H1 (cell line): ENCODE measurements at regions not wholly inside any gene's neighbourhood (a gene's known extent, or its start where the extent isn't known, plus 50 kb on each side); places are given as distances from the start of the nearest gene placed in this dataset.
"Not testable (repeated sequence)": the region's sequence is repeated elsewhere in the genome, so short reads cannot be mapped to it uniquely, and the experiment has no call there.

Source experiments
- CTCF ChIA-PET: fragments of 300-600 bp; sonication (Branson Sonifier 250); formaldehyde crosslinking; loops from one replicate; lab custom pipeline; 2021; ENCODE audit not compliant: partially characterized antibody; lab: Charles Lee
- POLR2A ChIA-PET: fragments of 300-600 bp; sonication (Branson Sonifier 250); formaldehyde crosslinking; loops from one replicate; lab custom pipeline; 2021; ENCODE audit warnings: inconsistent platforms; ENCODE audit not compliant: partially characterized antibody; lab: Charles Lee
- DNase-seq, 2 experiments: peaks; one replicate each; pipeline versions ENCODE4 v3.0.0 to v3.0.0-alpha.2; 2010 to 2022; ENCODE audit warnings: low spot score in 2 of 2, low read depth in 1 of 2, mixed read lengths in 1 of 2
- FAIRE-seq: peaks from 2 replicates; lab custom pipeline; 2011; peaks lifted over from hg19 to GRCh38; lab: Jason Lieb, UNC
- H2AFZ ChIP-seq: 2 replicates; pipeline ENCODE4 v1.8.1; 2012; ENCODE audit warnings: low read length, inconsistent platforms
- H2AK5ac ChIP-seq: 2 replicates; pipeline ENCODE4 v1.6.1; 2013; ENCODE audit warnings: low read depth, low read length
- H2BK120ac ChIP-seq: replicated peaks from 2 replicates; pipeline ENCODE3; 2013; ENCODE audit warnings: low read depth, low read length, inconsistent platforms
- H2BK12ac ChIP-seq: 2 replicates; pipeline ENCODE4 v1.6.1; 2013; ENCODE audit warnings: low read depth, low read length
- H2BK15ac ChIP-seq: 2 replicates; pipeline ENCODE4 v1.6.1; 2013; ENCODE audit warnings: low read length
- H2BK20ac ChIP-seq: 2 replicates; pipeline ENCODE4 v1.6.1; 2013; ENCODE audit warnings: low read length
- H2BK5ac ChIP-seq: 2 replicates; pipeline ENCODE4 v1.6.1; 2013; ENCODE audit warnings: low read depth, low read length
- H3K14ac ChIP-seq: 2 replicates; pipeline ENCODE4 v1.6.1; 2013; ENCODE audit warnings: inconsistent platforms; ENCODE audit not compliant: insufficient read length
- H3K18ac ChIP-seq: 2 replicates; pipeline ENCODE4 v1.6.1; 2013; ENCODE audit warnings: low read length; ENCODE audit errors: extremely low read depth
- H3K23ac ChIP-seq: 2 replicates; pipeline ENCODE4 v1.6.1; 2013; ENCODE audit warnings: inconsistent platforms; ENCODE audit not compliant: insufficient read length
- H3K23me2 ChIP-seq: 2 replicates; pipeline ENCODE4 v1.6.1; 2013; ENCODE audit warnings: low read depth, low read length
- H3K27ac ChIP-seq: 2 replicates; pipeline ENCODE4 v1.6.1; 2011; ENCODE audit warnings: low read depth, low read length, inconsistent platforms
- H3K27me3 ChIP-seq, 4 experiments: replicated peaks in 1 of 4; 1 replicate in 1 of 4; 2 replicates in 3 of 4; pipeline versions ENCODE4 v1.6.1 to v1.8.1; 2011 to 2013; ENCODE audit warnings: low read length in 3 of 4, mild to moderate bottlenecking in 3 of 4, inconsistent platforms in 2 of 4, mixed read lengths in 2 of 4, moderate library complexity in 1 of 4; ENCODE audit not compliant: control insufficient read depth in 3 of 4, insufficient read depth in 3 of 4; ENCODE audit errors: extremely low read depth in 1 of 4
- H3K36me3 ChIP-seq, 4 experiments: 2 replicates each; pipeline versions ENCODE4 v1.6.1 to v1.8.1; 2011 to 2013; ENCODE audit warnings: mild to moderate bottlenecking in 4 of 4, low read length in 3 of 4, moderate library complexity in 2 of 4, control low read depth in 1 of 4, inconsistent platforms in 1 of 4; ENCODE audit not compliant: insufficient read depth in 4 of 4, control insufficient read depth in 2 of 4
- H3K4ac ChIP-seq: replicated peaks from 2 replicates; pipeline ENCODE3; 2013; ENCODE audit warnings: low read length, low read depth, mixed read lengths, inconsistent platforms; ENCODE audit not compliant: insufficient read length
- H3K4me1 ChIP-seq, 4 experiments: replicated peaks in 1 of 4; 1 replicate in 1 of 4; 2 replicates in 3 of 4; pipeline versions ENCODE4 v1.6.1 to v1.8.1; 2011 to 2013; ENCODE audit warnings: low read length in 3 of 4, inconsistent platforms in 2 of 4, mixed read lengths in 1 of 4; ENCODE audit not compliant: insufficient read depth in 4 of 4, control insufficient read depth in 3 of 4
- H3K4me2 ChIP-seq, 2 experiments: 2 replicates each; pipeline versions ENCODE4 v1.6.1 to v1.8.1; 2011 to 2013; ENCODE audit warnings: low read depth in 2 of 2, low read length in 2 of 2, control low read depth in 1 of 2, inconsistent platforms in 1 of 2, mild to moderate bottlenecking in 1 of 2; ENCODE audit not compliant: insufficient read depth in 1 of 2
- H3K4me3 ChIP-seq, 4 experiments: fragments of 200-600, 300-600 bp in 1 of 4; sonication (generic), shearing (Covaris generic), sonication (Bioruptor Twin) in 1 of 4; 2 replicates each; pipeline versions ENCODE4 v1.5.1 to v1.8.1; 2011 to 2016; ENCODE audit warnings: low read length in 4 of 4, low read depth in 3 of 4, control low read depth in 2 of 4, inconsistent platforms in 2 of 4, mild to moderate bottlenecking in 2 of 4, mixed read lengths in 1 of 4, moderate library complexity in 1 of 4; ENCODE audit not compliant: insufficient read depth in 2 of 4; ENCODE audit errors: extremely low read depth in 1 of 4
- H3K56ac ChIP-seq: replicated peaks from 2 replicates; pipeline ENCODE3; 2013; ENCODE audit warnings: low read depth, mild to moderate bottlenecking, mixed read lengths, low read length, inconsistent platforms; ENCODE audit not compliant: insufficient read length
- H3K79me1 ChIP-seq: 2 replicates; pipeline ENCODE4 v1.6.1; 2013; ENCODE audit warnings: low read depth, low read length, control low read depth
- H3K79me2 ChIP-seq, 2 experiments: 2 replicates each; pipeline versions ENCODE4 v1.6.1 to v1.8.1; 2012 to 2013; ENCODE audit warnings: low read length in 2 of 2, mild to moderate bottlenecking in 2 of 2, inconsistent platforms in 1 of 2; ENCODE audit not compliant: insufficient read depth in 2 of 2, control insufficient read depth in 1 of 2
- H3K9ac ChIP-seq, 4 experiments: replicated peaks in 1 of 4; 1 replicate in 1 of 4; 2 replicates in 3 of 4; pipeline versions ENCODE4 v1.6.1 to v1.8.1; 2011 to 2013; ENCODE audit warnings: low read depth in 3 of 4, low read length in 3 of 4, control low read depth in 2 of 4, mild to moderate bottlenecking in 2 of 4, moderate library complexity in 2 of 4, inconsistent platforms in 1 of 4; ENCODE audit errors: extremely low read depth in 1 of 4
- H3K9me3 ChIP-seq, 2 experiments: 2 replicates each; pipeline versions ENCODE4 v1.6.1 to v1.8.1; 2012 to 2013; ENCODE audit warnings: mild to moderate bottlenecking in 2 of 2, moderate library complexity in 2 of 2, control low read depth in 1 of 2, inconsistent platforms in 1 of 2, low read depth in 1 of 2, low read length in 1 of 2, mixed read lengths in 1 of 2; ENCODE audit not compliant: insufficient read depth in 2 of 2
- H4K20me1 ChIP-seq, 2 experiments: replicated peaks in 1 of 2; 2 replicates each; pipeline versions ENCODE3 to v1.8.1; 2011 to 2013; ENCODE audit warnings: inconsistent platforms in 2 of 2, low read length in 2 of 2, mild to moderate bottlenecking in 1 of 2; ENCODE audit not compliant: insufficient read depth in 2 of 2, control insufficient read depth in 1 of 2
- H4K5ac ChIP-seq: 2 replicates; pipeline ENCODE4 v1.6.1; 2013; ENCODE audit warnings: low read length, low read depth, mixed read lengths, inconsistent platforms; ENCODE audit not compliant: insufficient read length
- H4K8ac ChIP-seq: 2 replicates; pipeline ENCODE4 v1.8.0; 2013; ENCODE audit warnings: mild to moderate bottlenecking, moderate library complexity, low read length, inconsistent platforms; ENCODE audit not compliant: insufficient read depth; ENCODE audit errors: extremely low read depth
- H4K91ac ChIP-seq: replicated peaks from 2 replicates; pipeline ENCODE3; 2013; ENCODE audit warnings: low read length, mixed read lengths, inconsistent platforms; ENCODE audit not compliant: insufficient read length
- whole genome bisulfite sequencing, 2 experiments: shearing (Covaris generic) in 1 of 2; methylation state at CpG; one replicate each; pipeline versions ENCODE4 v1.1.6 to v1.1.7; 2013 to 2015; ENCODE audit warnings: low lambda C conversion rate in 2 of 2, mixed read lengths in 2 of 2, inconsistent platforms in 1 of 2, low coverage in 1 of 2, missing lambda C conversion rate in 1 of 2; ENCODE audit not compliant: insufficient replicate concordance in 2 of 2, insufficient coverage in 1 of 2, insufficient read length in 1 of 2; ENCODE audit errors: extremely low coverage in 1 of 2, missing lambda C conversion rate in 1 of 2; 5-methylcytosine and 5-hydroxymethylcytosine counted together

DNA sequence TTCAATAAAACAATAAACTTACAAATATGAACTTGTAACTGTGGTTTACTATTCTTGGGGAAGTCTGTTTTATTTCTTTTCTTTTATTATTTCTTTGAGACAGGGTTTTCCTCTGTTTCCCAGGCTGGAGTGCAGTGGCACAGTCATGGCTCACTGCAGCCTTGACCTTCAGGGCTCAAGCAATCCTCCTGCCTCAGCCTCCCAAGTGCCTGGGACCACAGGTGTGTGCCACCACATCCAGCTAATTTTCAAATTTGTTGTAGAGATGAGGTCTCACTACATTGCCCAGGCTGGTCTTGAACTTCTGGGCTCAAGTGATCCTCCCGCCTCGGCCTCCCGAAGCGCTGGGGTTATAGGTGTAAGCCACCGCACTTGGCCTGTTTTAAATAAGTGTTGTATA is 343.4 kb downstream of the SOX9 start:
- H3K14ac ChIP-seq, DNase-seq, H3K23ac ChIP-seq, H2BK20ac ChIP-seq, H3K79me2 ChIP-seq, H4K20me1 ChIP-seq, H2BK12ac ChIP-seq, H3K56ac ChIP-seq, H2BK15ac ChIP-seq, H3K79me1 ChIP-seq, H3K4me3 ChIP-seq, H2BK120ac ChIP-seq, CTCF ChIA-PET, H2AK5ac ChIP-seq, H4K5ac ChIP-seq, H3K18ac ChIP-seq, H3K4ac ChIP-seq, H3K4me2 ChIP-seq, H3K9me3 ChIP-seq, H3K36me3 ChIP-seq, H3K27me3 ChIP-seq, FAIRE-seq, H4K91ac ChIP-seq, H3K23me2 ChIP-seq, H2BK5ac ChIP-seq, H3K27ac ChIP-seq, H3K9ac ChIP-seq, H2AFZ ChIP-seq, H4K8ac ChIP-seq: not testable (repeated sequence)
- POLR2A ChIA-PET: interaction anchor here (1.2 kb wide), 1 partner anchor 12 kb away, joined by 3 read pairs; no protein-coding TSS in a partner anchor
- WGBS, 2 experiments: 96% methylated on average over 5 of the region's 5 CpGs; no CpG with 5 or more reads in 1 of the 2 experiments
- H3K4me1 ChIP-seq: peaks cover 0 to 21% (median 9%) of the 10 kb centered on the region in 4 experiments; a peak in 6 of 7 replicates
